Parathyroid adenoma (tissue), 2 donors: ENCODE measurements at regions not wholly inside any gene's neighbourhood (a gene's known extent, or its start where the extent isn't known, plus 50 kb on each side); places are given as distances from the start of the nearest gene placed in this dataset.

ENCODE experiments used
- H2AFZ ChIP-seq: fragments of 300-600 bp; sonication (generic); one replicate; pipeline ENCODE4 v1.7.0; 2017; ENCODE audit warnings: antibody characterized with exemption, mild to moderate bottlenecking
- H3K27ac ChIP-seq: fragments of 300-600 bp; sonication (generic); one replicate; pipeline ENCODE4 v1.7.0; 2017
- H3K27me3 ChIP-seq: fragments of 300-600 bp; sonication (generic); one replicate; pipeline ENCODE4 v1.7.0; 2017; ENCODE audit warnings: low read length; ENCODE audit not compliant: control insufficient read depth, insufficient read depth
- H3K36me3 ChIP-seq: fragments of 300-600 bp; sonication (generic); one replicate; pipeline ENCODE4 v1.7.0; 2017; ENCODE audit warnings: low read length; ENCODE audit not compliant: control insufficient read depth, insufficient read depth
- H3K4me1 ChIP-seq: fragments of 300-600 bp; sonication (generic); one replicate; pipeline ENCODE4 v1.7.0; 2017; ENCODE audit warnings: control low read depth
- H3K4me2 ChIP-seq: fragments of 300-600 bp; sonication (generic); one replicate; pipeline ENCODE4 v1.7.0; 2017; ENCODE audit warnings: low read length
- H3K4me3 ChIP-seq: fragments of 300-600 bp; sonication (generic); one replicate; pipeline ENCODE4 v1.7.0; 2017; ENCODE audit warnings: low read depth, low read length
- H3K79me2 ChIP-seq: fragments of 300-600 bp; sonication (generic); one replicate; pipeline ENCODE4 v1.7.0; 2017; ENCODE audit warnings: control low read depth
- H3K9ac ChIP-seq: fragments of 300-600 bp; sonication (generic); one replicate; pipeline ENCODE4 v1.7.0; 2017; ENCODE audit warnings: mild to moderate bottlenecking
- H3K9me3 ChIP-seq: fragments of 300-600 bp; sonication (generic); one replicate; pipeline ENCODE4 v1.7.0; 2017; ENCODE audit warnings: low read length; ENCODE audit not compliant: control insufficient read depth
- CTCF ChIP-seq: fragments of 300-600 bp; sonication (generic); IDR thresholded peaks from one replicate; pipeline ENCODE4 v1.7.0; 2017; ENCODE audit warnings: antibody characterized with exemption, mild to moderate bottlenecking
- donor health status: primary hyperparathyroidism.

- no peak for TF ChIP-seq CTCF
- no peak overlapping the region for H3K4me3 ChIP-seq
- no peak overlapping the region for H3K4me2 ChIP-seq
- H3K36me3 ChIP-seq = no peaks in the 10 kb centered on the region
- H3K9me3 ChIP-seq = no peaks in the 10 kb centered on the region
- H3K9ac ChIP-seq = no peak overlapping the region
- H2AFZ ChIP-seq = no peak overlapping the region
- no peaks in the 10 kb centered on the region for H3K79me2 ChIP-seq
- H3K4me1 ChIP-seq = no peaks in the 10 kb centered on the region
- H3K27ac ChIP-seq = no peak overlapping the region
- no peaks in the 10 kb centered on the region for H3K27me3 ChIP-seq
Observed at GRCh38 chr2:41527525-41528323, 520.1 kb upstream of the PKDCC start.

GRCh38 chr2:41535575-41535974 is 512.2 kb upstream of the PKDCC start:
- no peak overlapping the region for H3K4me2 ChIP-seq
- no peaks in the 10 kb centered on the region for H3K79me2 ChIP-seq
- peaks cover 10% of the 10 kb centered on the region for H3K4me1 ChIP-seq
- no peak overlapping the region for H3K27ac ChIP-seq
- no peaks in the 10 kb centered on the region for H3K36me3 ChIP-seq
- no peak for TF ChIP-seq CTCF
- H2AFZ ChIP-seq = no peak overlapping the region
- H3K27me3 ChIP-seq = no peaks in the 10 kb centered on the region
- no peak overlapping the region for H3K4me3 ChIP-seq
- no peaks in the 10 kb centered on the region for H3K9me3 ChIP-seq
- no peak overlapping the region for H3K9ac ChIP-seq

GRCh38 chr2:41540272-41540998 is 507.4 kb upstream of the PKDCC start:
- no peak for TF ChIP-seq CTCF
- no peak overlapping the region for H3K27ac ChIP-seq
- peak overlapping the region; percentile 30 for H2AFZ ChIP-seq
- H3K4me1 ChIP-seq = peaks cover 10% of the 10 kb centered on the region
- no peaks in the 10 kb centered on the region for H3K79me2 ChIP-seq
- H3K9ac ChIP-seq = no peak overlapping the region
- H3K4me2 ChIP-seq = no peak overlapping the region
- H3K36me3 ChIP-seq = no peaks in the 10 kb centered on the region
- H3K27me3 ChIP-seq = no peaks in the 10 kb centered on the region
- H3K4me3 ChIP-seq = no peak overlapping the region
- H3K9me3 ChIP-seq = no peaks in the 10 kb centered on the region

GRCh38 chr2:41543726-41544125 is 504.1 kb upstream of the PKDCC start:
- H3K4me3 ChIP-seq = no peak overlapping the region
- H3K79me2 ChIP-seq = no peaks in the 10 kb centered on the region
- no peaks in the 10 kb centered on the region for H3K36me3 ChIP-seq
- H3K4me2 ChIP-seq = no peak overlapping the region
- no peak for TF ChIP-seq CTCF
- no peak overlapping the region for H3K27ac ChIP-seq
- H3K27me3 ChIP-seq = no peaks in the 10 kb centered on the region
- no peak overlapping the region for H2AFZ ChIP-seq
- H3K9me3 ChIP-seq = no peaks in the 10 kb centered on the region
- no peak overlapping the region for H3K9ac ChIP-seq
- no peaks in the 10 kb centered on the region for H3K4me1 ChIP-seq
